ENCODE measurements at regions not wholly inside any gene's neighbourhood (a gene's known extent, or its start where the extent isn't known, plus 50 kb on each side); places are given as distances from the start of the nearest gene placed in this dataset.

- Histone ChIP-seq H3K27me3 (ENCODE audit: low read depth) (no peaks in the 10 kb centered on the region), H3K4me3 (no peak overlapping the region), H3K36me3 (no peaks in the 10 kb centered on the region), H3K4me1 (no peaks in the 10 kb centered on the region), H3K9me3 (replicated peaks) (peaks cover 17% of the 10 kb centered on the region), H3K27ac (replicated peaks) (no peak overlapping the region)
- TF ChIP-seq CTCF (IDR thresholded peaks at IDR 0.05; ENCODE audit: borderline replicate concordance), result no peak
- no peak for DNase-seq
- intact Hi-C loops (cut with micrococcal nuclease), result no loop called here
Measured at GRCh38 chr10:57979491-57979890, 288.2 kb downstream of the IPMK start.

- H3K4me3 ChIP-seq, result no peak overlapping the region
- no peaks in the 10 kb centered on the region for H3K36me3 ChIP-seq
- intact Hi-C loops (cut with micrococcal nuclease), result no loop called here
- H3K9me3 ChIP-seq (replicated peaks), result peaks cover 17% of the 10 kb centered on the region
- no peaks in the 10 kb centered on the region for H3K27me3 ChIP-seq (ENCODE audit: low read depth)
- H3K27ac ChIP-seq (replicated peaks), result no peak overlapping the region
- TF ChIP-seq CTCF (IDR thresholded peaks at IDR 0.05; ENCODE audit: borderline replicate concordance), result no peak
- H3K4me1 ChIP-seq, result no peaks in the 10 kb centered on the region
- no peak for DNase-seq
Measured at GRCh38 chr10:57977262-57977661, 290.4 kb downstream of the IPMK start.

GRCh38 chr10:57973451-57973850 is 294.2 kb downstream of the IPMK start:
- Histone ChIP-seq H3K36me3 (no peaks in the 10 kb centered on the region), H3K4me3 (no peak overlapping the region), H3K27ac (replicated peaks) (no peak overlapping the region), H3K9me3 (replicated peaks) (peaks cover 17% of the 10 kb centered on the region), H3K4me1 (no peaks in the 10 kb centered on the region), H3K27me3 (ENCODE audit: low read depth) (no peaks in the 10 kb centered on the region)
- intact Hi-C loops (cut with micrococcal nuclease), result no loop called here
- no peak for TF ChIP-seq CTCF (IDR thresholded peaks at IDR 0.05; ENCODE audit: borderline replicate concordance)
- DNase-seq, result no peak

- TF ChIP-seq CTCF (IDR thresholded peaks at IDR 0.05; ENCODE audit: borderline replicate concordance), result no peak
- no peaks in the 10 kb centered on the region for H3K36me3 ChIP-seq
- no peaks in the 10 kb centered on the region for H3K27me3 ChIP-seq (ENCODE audit: low read depth)
- DNase-seq, result no peak
- intact Hi-C loops (cut with micrococcal nuclease), result no loop called here
- no peak overlapping the region for H3K27ac ChIP-seq (replicated peaks)
- no peak overlapping the region for H3K4me3 ChIP-seq
- H3K4me1 ChIP-seq, result no peaks in the 10 kb centered on the region
- H3K9me3 ChIP-seq (replicated peaks), result peaks cover 14% of the 10 kb centered on the region
Measured at GRCh38 chr10:57972783-57973182, 294.9 kb downstream of the IPMK start.

- H3K27me3 ChIP-seq (ENCODE audit: low read depth), result no peaks in the 10 kb centered on the region
- DNase-seq, result no peak
- peaks cover 7% of the 10 kb centered on the region for H3K9me3 ChIP-seq (replicated peaks)
- H3K36me3 ChIP-seq, result no peaks in the 10 kb centered on the region
- no peak overlapping the region for H3K4me3 ChIP-seq
- TF ChIP-seq CTCF (IDR thresholded peaks at IDR 0.05; ENCODE audit: borderline replicate concordance), result no peak
- H3K4me1 ChIP-seq, result peaks cover 12% of the 10 kb centered on the region
- no peak overlapping the region for H3K27ac ChIP-seq (replicated peaks)
- intact Hi-C loops (cut with micrococcal nuclease), result no loop called here
Measured at GRCh38 chr10:57968328-57969016, 299.2 kb downstream of the IPMK start.

All from left ventricle myocardium inferior (tissue), 1 donor.